Hematopoietic multipotent progenitor cell treated with erythropoietin and hydrocortisone succinate and interleukin-3 and kit ligand, for 6 days (in vitro differentiated cells): ENCODE measurements at regions not wholly inside any gene's neighbourhood (a gene's known extent, or its start where the extent isn't known, plus 50 kb on each side); places are given as distances from the start of the nearest gene placed in this dataset.
A peak's percentile ranks its signal among the peaks of the same experiment; 100 is the strongest.
"Not testable (repeated sequence)": the region's sequence is repeated elsewhere in the genome, so short reads cannot be mapped to it uniquely, and the experiment has no call there.

Source experiments
- DNase-seq: peaks from one replicate; pipeline ENCODE4 v3.0.0-alpha.2; 2015

DNA sequence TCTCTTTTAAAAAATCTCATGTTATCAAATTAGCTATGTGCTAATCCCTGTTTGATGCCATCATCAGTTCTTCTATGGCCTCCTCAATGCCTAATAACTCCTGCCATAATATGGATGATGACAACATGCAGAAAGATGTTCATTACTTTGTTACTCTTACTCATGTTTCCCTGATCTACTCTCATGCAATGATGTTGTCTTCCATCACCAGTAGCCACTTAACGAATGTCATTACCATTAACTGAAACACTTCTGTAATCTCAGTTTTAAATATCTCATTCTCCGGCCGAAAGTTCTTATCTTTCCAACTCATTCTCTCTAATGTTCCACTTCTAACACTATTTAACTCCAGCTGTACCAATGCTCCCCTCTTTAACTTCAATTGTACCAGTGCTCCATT lies 1187.7 kb downstream of the OTOL1 start:
- no peak for DNase-seq

- no peak for DNase-seq
These were observed 1202.7 kb downstream of the OTOL1 start for GRCh38 chr3:162699291-162699690.

GRCh38 chr3:162701211-162701610 lies 1204.6 kb downstream of the OTOL1 start:
- no peak for DNase-seq

GRCh38 chr3:162702768-162703385 lies 1206.3 kb downstream of the OTOL1 start:
- DNase-seq = no peak

- DNase-seq = no peak
These were observed 1207.6 kb downstream of the OTOL1 start for GRCh38 chr3:162704238-162704637.

DNA sequence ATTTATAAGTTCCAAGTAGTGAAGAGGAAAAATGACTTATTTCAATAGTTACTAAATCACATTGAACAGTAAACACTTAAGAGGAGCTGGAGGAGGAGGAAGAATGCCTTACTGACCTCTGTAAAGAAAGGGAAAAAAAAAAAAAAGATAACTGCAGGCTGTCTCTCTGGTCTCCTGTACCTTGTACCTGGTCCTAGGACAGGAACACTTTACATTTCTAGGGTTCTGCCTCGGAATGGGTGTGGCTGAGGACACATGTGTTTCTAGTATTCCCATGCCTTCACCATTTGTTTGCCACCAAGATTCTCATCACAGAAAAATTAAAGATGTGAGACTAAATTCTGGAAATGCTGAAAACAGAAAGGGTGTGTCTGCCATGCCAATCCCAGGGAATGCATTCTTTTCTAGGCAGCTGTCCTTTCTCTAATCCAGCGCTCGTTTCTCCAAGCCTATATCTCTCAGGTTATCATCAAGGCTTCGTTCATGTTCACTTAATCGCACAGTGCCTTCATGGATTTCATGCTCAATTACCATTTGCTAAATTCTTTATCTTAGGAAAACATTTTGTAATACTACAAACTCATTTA lies 1208.3 kb downstream of the OTOL1 start:
- no peak for DNase-seq

GRCh38 chr3:162708394-162708793 lies 1211.8 kb downstream of the OTOL1 start:
- DNase-seq = not testable (repeated sequence)

DNA sequence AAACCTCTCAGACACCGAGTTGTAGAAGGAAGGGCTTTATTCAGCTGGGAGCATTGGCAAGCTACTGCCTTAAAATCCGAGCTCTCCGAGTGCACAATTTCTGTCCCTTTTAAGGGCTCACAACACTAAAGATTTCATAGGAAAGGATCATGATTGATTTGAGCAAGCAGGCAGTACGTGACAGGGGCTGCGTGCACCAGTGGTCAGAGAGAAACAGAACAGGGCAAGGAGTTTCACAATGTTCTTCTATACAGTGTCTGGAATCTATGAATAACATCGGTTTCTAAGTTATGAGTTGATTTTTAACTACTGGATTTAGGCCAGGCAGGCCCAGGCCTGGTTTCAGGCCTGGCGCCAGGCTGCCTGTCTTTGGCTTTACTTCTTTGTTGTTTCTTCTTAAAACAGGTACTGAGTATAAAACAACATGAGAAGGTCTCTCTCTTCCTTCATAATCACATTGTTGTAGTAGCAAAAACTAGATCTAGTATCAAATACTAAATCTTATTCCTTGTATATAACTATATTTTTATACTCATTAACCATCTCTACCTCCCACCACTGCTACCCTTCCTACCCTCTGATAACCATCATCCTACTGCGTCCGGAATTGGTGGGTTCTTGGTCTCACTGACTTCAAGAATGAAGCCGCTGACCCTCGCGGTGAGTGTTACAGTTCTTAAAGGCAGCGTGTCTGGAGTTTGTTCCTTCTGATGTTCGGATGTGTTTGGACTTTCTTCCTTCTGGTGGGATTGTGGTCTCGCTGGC lies 1212.5 kb downstream of the OTOL1 start:
- DNase-seq = not testable (repeated sequence)

- no peak for DNase-seq
These were observed 1213.9 kb downstream of the OTOL1 start for GRCh38 chr3:162710332-162711112.

GRCh38 chr3:162717074-162717473 lies 1220.5 kb downstream of the OTOL1 start:
- not testable (repeated sequence) for DNase-seq

- DNase-seq = no peak
These were observed 1222.1 kb downstream of the OTOL1 start for GRCh38 chr3:162718697-162719096.

- peak; percentile 8 for DNase-seq
These were observed 1223.2 kb downstream of the OTOL1 start for GRCh38 chr3:162719684-162720341.

DNA sequence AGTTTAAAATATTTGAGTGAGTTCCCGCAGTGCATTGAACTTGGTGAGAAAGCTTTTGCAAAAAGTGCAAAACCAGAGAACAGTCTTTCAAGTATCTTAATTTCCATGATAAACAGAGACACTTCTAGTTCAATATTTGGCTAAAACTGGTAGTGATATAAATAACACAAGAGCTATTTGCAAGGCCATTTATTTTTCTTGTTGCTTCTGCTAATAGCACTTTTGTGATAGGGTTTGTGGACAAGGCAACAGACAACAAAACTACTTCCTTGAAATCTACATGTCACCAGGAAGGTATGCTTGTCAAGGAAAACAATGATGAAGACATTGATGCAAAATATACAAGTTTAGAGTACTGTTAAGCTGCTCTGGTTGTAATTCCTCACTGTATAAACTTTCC lies 1225.1 kb downstream of the OTOL1 start:
- no peak for DNase-seq

DNA sequence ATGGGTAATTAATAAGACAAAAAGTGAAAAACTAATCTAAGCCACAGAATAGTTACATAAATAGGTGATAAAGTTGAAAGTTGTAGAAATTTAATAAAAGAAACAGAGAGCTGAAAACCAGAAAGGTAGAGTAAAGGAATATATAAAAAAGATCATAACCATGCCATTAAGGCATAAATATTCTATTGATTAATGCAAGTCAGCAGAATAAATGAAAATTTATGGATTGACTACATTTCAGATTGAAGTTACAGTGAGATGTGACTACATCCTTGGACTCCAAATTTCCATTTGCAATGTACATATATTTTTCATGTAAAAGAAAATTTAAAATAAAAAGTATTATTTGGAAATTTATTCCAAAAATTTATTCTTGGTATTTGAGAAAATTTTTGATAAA lies 1225.7 kb downstream of the OTOL1 start:
- DNase-seq = no peak

DNA sequence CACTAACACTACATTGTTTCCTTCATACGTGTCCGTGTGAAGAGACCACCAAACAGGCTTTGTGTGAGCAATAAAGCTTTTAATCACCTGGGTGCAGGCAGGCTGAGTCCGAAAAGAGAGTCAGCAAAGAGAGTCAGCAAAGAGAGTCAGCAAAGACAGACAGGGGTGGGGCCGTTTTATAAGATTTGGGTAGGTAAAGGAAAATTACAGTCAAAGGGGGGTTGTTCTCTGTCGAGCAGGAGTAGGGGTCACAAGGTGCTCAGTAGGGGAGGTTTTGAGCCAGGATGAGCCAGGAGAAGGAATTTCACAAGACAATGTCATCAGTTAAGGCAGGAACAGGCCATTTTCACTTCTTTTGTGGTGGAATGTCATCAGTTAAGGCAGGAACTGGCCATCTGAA lies 1226.2 kb downstream of the OTOL1 start:
- DNase-seq = not testable (repeated sequence)

DNA sequence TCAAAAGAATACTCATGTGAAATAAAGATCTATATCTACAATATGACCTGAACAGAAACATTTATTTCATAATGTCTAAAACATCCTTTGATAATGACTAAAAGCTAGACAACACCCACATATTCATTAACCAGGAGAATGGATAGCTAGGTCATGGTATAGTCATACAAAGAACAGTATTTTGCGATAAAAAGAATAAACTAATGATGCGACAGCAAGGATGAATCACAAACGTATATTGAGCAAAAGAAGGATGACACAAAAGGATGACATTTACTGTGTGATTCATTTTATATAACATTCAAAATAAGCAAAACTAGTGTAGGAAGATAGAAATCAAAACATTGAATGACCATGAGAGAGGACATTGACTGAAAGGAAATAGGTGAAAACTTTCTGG lies 1233.1 kb downstream of the OTOL1 start:
- DNase-seq = no peak

- not testable (repeated sequence) for DNase-seq
These were observed 1235.4 kb downstream of the OTOL1 start for GRCh38 chr3:162731961-162732360.

- no peak for DNase-seq
These were observed 1242.2 kb downstream of the OTOL1 start for GRCh38 chr3:162738784-162739183.

DNA sequence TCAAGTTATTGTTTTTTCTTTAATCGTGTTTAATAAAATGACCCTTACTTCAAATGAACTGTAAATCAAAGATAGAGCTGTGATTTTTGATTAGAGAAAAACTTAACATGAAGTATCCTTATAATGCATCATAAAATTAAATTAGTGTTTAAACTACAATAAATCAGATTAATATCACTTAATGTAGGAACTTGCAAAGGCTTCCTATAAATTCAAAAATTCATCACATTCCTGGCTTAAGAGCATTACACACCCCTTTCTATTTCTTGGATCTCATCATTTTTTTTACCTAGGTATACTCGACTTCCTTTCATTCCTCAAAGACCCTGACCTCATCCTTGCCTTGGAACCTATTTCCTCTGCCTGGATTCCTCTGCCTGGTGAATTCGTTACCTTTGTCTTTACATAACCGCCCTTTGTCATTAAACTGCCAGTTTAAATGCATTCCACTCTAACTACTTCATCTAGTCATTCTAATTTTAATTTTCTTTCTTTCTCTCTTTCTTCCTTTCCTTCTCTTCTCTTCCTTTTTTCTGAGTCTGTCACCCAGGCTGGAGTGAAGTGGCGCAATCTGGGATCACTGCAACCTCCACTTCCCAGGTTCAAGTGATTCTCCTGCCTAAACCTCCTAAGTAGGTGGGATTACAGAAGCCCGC lies 1244.5 kb downstream of the OTOL1 start:
- no peak for DNase-seq

GRCh38 chr3:162742159-162742717 lies 1245.6 kb downstream of the OTOL1 start:
- no peak for DNase-seq

DNA sequence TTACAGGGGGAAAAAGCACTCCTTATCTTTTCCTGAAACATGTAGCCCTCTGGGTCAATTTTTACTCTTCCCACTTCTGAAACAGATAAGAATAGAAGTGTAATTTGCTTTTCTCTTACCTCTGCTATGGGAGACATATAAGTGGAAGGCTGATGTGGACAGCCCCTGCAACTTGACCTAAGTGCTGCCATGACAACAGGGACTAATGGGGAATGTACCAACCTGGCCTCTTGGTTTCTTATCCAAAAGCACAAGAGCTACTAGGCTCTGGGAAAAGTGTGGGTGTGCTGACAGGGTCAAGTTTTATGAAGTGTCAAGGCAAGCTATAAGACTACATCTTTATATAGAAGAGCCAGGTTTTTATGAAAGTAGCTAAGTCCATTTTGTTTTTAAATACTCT lies 1246.5 kb downstream of the OTOL1 start:
- no peak for DNase-seq

- DNase-seq = no peak
These were observed 1264.2 kb downstream of the OTOL1 start for GRCh38 chr3:162760789-162761188.
